ENCODE measurements at regions not wholly inside any gene's neighbourhood (a gene's known extent, or its start where the extent isn't known, plus 50 kb on each side); places are given as distances from the start of the nearest gene placed in this dataset.

GRCh38 chr6:114987281-114987680 lies 644.5 kb upstream of the HS3ST5 start:
- intact Hi-C loops (cut with micrococcal nuclease; ENCODE audit: unreplicated experiment), result no loop called here
- no peak for ATAC-seq

GRCh38 chr6:114955363-114955762 lies 612.5 kb upstream of the HS3ST5 start:
- DNase-seq (ENCODE audit: low read depth, low spot score), result no peak
- TF ChIP-seq POLR2AphosphoS5 (IDR thresholded peaks at IDR 0.05; ENCODE audit: low read depth, low read length), result no peak
- TF ChIP-seq CTCF (IDR thresholded peaks at IDR 0.05), result no peak
- TF ChIP-seq TCF7L2 (IDR thresholded peaks at IDR 0.05; ENCODE audit: low read depth, low read length), result no peak
- TF ChIP-seq REST (IDR thresholded peaks at IDR 0.05; ENCODE audit: insufficient read depth in 1 of 2, low read depth in 2 of 2, low read length in 1 of 2), result no peak
- TF ChIP-seq SIN3A (IDR thresholded peaks at IDR 0.05; ENCODE audit: borderline replicate concordance, insufficient read depth, low read depth, low read length), result no peak

More at GRCh38 chr6:114987281-114987680, 644.5 kb upstream of the HS3ST5 start:
- Histone ChIP-seq H3K4me1 (ENCODE audit: control insufficient read depth, insufficient read depth, low read length) (no peaks in the 10 kb centered on the region), H3K27ac (ENCODE audit: low read length) (no peak overlapping the region), H3K9me3 (ENCODE audit: control insufficient read depth, insufficient read depth, low read depth, low read length) (peaks cover 4% of the 10 kb centered on the region; the same call in 1 of the 2 replicates), H3K4me3 (ENCODE audit: low read depth in 2 of 2, low read length in 2 of 2) (no peak overlapping the region), H3K36me3 (ENCODE audit: control insufficient read depth, insufficient read depth, low read length) (no peaks in the 10 kb centered on the region), H3K27me3 (ENCODE audit: control insufficient read depth, insufficient read depth, low read length) (no peaks in the 10 kb centered on the region)
- BruUV-seq (replicated peaks), result no TSS peak
- CTCF ChIA-PET, result no interaction called here
- in situ Hi-C loops (cut with HindIII; ENCODE audit: low pct_unique_long_range_greater_than_20kb, low sequenced_read_pairs), result no loop called here
- no peak for TF ChIP-seq REST (IDR thresholded peaks at IDR 0.05; ENCODE audit: insufficient read depth in 1 of 2, low read depth in 2 of 2, low read length in 1 of 2)
- POLR2A ChIA-PET, result no interaction called here
- DNase-seq (ENCODE audit: low read depth, low spot score), result no peak

More at GRCh38 chr6:114955363-114955762, 612.5 kb upstream of the HS3ST5 start:
- CTCF ChIA-PET, result no interaction called here
- H3K27ac ChIP-seq (ENCODE audit: low read length), result no peak overlapping the region
- no peaks in the 10 kb centered on the region for H3K36me3 ChIP-seq (ENCODE audit: control insufficient read depth, insufficient read depth, low read length)
- no peaks in the 10 kb centered on the region for H3K4me1 ChIP-seq (ENCODE audit: control insufficient read depth, insufficient read depth, low read length)
- no peaks in the 10 kb centered on the region for H3K27me3 ChIP-seq (ENCODE audit: control insufficient read depth, insufficient read depth, low read length)
- intact Hi-C loops (cut with micrococcal nuclease; ENCODE audit: unreplicated experiment), result no loop called here
- BruUV-seq (replicated peaks), result no TSS peak
- POLR2A ChIA-PET, result no interaction called here
- in situ Hi-C loops (cut with HindIII; ENCODE audit: low pct_unique_long_range_greater_than_20kb, low sequenced_read_pairs), result no loop called here
- ATAC-seq, result no peak
- H3K9me3 ChIP-seq (ENCODE audit: control insufficient read depth, insufficient read depth, low read depth, low read length), result no peaks in the 10 kb centered on the region
- H3K4me3 ChIP-seq (ENCODE audit: low read depth in 2 of 2, low read length in 2 of 2), result no peak overlapping the region
